ENCODE measurements at regions not wholly inside any gene's neighbourhood (a gene's known extent, or its start where the extent isn't known, plus 50 kb on each side); places are given as distances from the start of the nearest gene placed in this dataset.

GRCh38 chr9:81393985-81394811 lies 295.1 kb downstream of the TLE1 start:
- peak overlapping the region; percentile 43 to 64 (median 48) for H3K27ac ChIP-seq
- H3K4me3 ChIP-seq = no peak overlapping the region
- intact Hi-C loops (cut with DNase I; ENCODE audit: low total_unique reads) (loop anchor here (10.0 kb wide), 1 partner anchor 291 kb away; the partner anchor contains the start of gene TLE1), in situ Hi-C loops (cut with MboI; ENCODE audit: low pct_ligation_motif_present in 1 of 4, low pct_unique_long_range_greater_than_20kb in 1 of 4, low sequenced_read_pairs in 3 of 4) (loop anchor here in 1 of 4 donors (25.0 kb wide), 1 partner anchor 218 kb away; no protein-coding TSS in a partner anchor)
- H3K9me3 ChIP-seq = no peaks in the 10 kb centered on the region
- DNase-seq = no peak
- no peak for TF ChIP-seq EP300 (IDR thresholded peaks at IDR 0.05; ENCODE audit: low read depth)
- TF ChIP-seq CTCF (IDR thresholded peaks at IDR 0.05) = no peak
- no peak for TF ChIP-seq POLR2A (IDR thresholded peaks at IDR 0.05)
- TF ChIP-seq POLR2AphosphoS5 (IDR thresholded peaks at IDR 0.05) = no peak
- no peaks in the 10 kb centered on the region for H3K27me3 ChIP-seq
- peaks cover 0 to 27% (median 0%) of the 10 kb centered on the region in 4 donors for H3K4me1 ChIP-seq
- no peaks in the 10 kb centered on the region for H3K36me3 ChIP-seq
- 40 to 41% methylated on average over 6 of the region's 6 CpGs for WGBS, 2 donors (ENCODE audit: low coverage in 1 of 2)

- H3K9me3 ChIP-seq = no peaks in the 10 kb centered on the region
- no peak overlapping the region for H3K4me3 ChIP-seq
- intact Hi-C loops (cut with DNase I; ENCODE audit: low total_unique reads) (loop anchor here (10.0 kb wide), 1 partner anchor 293 kb away; the partner anchor contains the start of gene TLE1), in situ Hi-C loops (cut with MboI; ENCODE audit: low pct_ligation_motif_present in 1 of 4, low pct_unique_long_range_greater_than_20kb in 1 of 4, low sequenced_read_pairs in 3 of 4) (loop anchor here in 1 of 4 donors (25.0 kb wide), 1 partner anchor 221 kb away; no protein-coding TSS in a partner anchor)
- H3K27ac ChIP-seq = no peak overlapping the region
- H3K27me3 ChIP-seq = no peaks in the 10 kb centered on the region
- TF ChIP-seq POLR2A (IDR thresholded peaks at IDR 0.05) (no peak), CTCF (IDR thresholded peaks at IDR 0.05) (no peak), POLR2AphosphoS5 (IDR thresholded peaks at IDR 0.05) (no peak), EP300 (IDR thresholded peaks at IDR 0.05; ENCODE audit: low read depth) (no peak)
- WGBS, 2 donors (ENCODE audit: low coverage in 1 of 2) = 80 to 87% methylated on average over 1 to 2 of the region's 2 CpGs
- no peak for DNase-seq
- H3K4me1 ChIP-seq = peaks cover 0 to 20% (median 0%) of the 10 kb centered on the region in 4 donors
- H3K36me3 ChIP-seq = no peaks in the 10 kb centered on the region
These were observed 297.9 kb downstream of the TLE1 start for GRCh38 chr9:81391457-81391825.

- Histone ChIP-seq H3K27me3 (no peaks in the 10 kb centered on the region), H3K36me3 (no peaks in the 10 kb centered on the region), H3K9me3 (no peaks in the 10 kb centered on the region), H3K27ac (no peak overlapping the region), H3K4me3 (no peak overlapping the region), H3K4me1 (peaks cover 0 to 19% (median 0%) of the 10 kb centered on the region in 4 donors)
- TF ChIP-seq POLR2A (IDR thresholded peaks at IDR 0.05) (no peak), CTCF (IDR thresholded peaks at IDR 0.05) (no peak), EP300 (IDR thresholded peaks at IDR 0.05; ENCODE audit: low read depth) (no peak), POLR2AphosphoS5 (IDR thresholded peaks at IDR 0.05) (no peak)
- no peak for DNase-seq
- intact Hi-C loops (cut with DNase I; ENCODE audit: low total_unique reads) (loop anchor here (10.0 kb wide), 1 partner anchor 294 kb away; the partner anchor contains the start of gene TLE1), in situ Hi-C loops (cut with MboI; ENCODE audit: low pct_ligation_motif_present in 1 of 4, low pct_unique_long_range_greater_than_20kb in 1 of 4, low sequenced_read_pairs in 3 of 4) (loop anchor here in 1 of 4 donors (25.0 kb wide), 1 partner anchor 221 kb away; no protein-coding TSS in a partner anchor)
- 88% methylated on average over 4 of the region's 4 CpGs; no CpG with 5 or more reads in 1 of the 2 donors for WGBS, 2 donors (ENCODE audit: low coverage in 1 of 2)
These were observed 298.4 kb downstream of the TLE1 start for GRCh38 chr9:81390792-81391456.

GRCh38 chr9:81389569-81389993 lies 299.8 kb downstream of the TLE1 start:
- DNase-seq = peak; percentile 11
- Histone ChIP-seq H3K9me3 (no peaks in the 10 kb centered on the region), H3K4me1 (peaks cover 0 to 11% (median 0%) of the 10 kb centered on the region in 4 donors), H3K36me3 (no peaks in the 10 kb centered on the region), H3K27ac (no peak overlapping the region), H3K27me3 (no peaks in the 10 kb centered on the region), H3K4me3 (no peak overlapping the region)
- TF ChIP-seq POLR2A (IDR thresholded peaks at IDR 0.05) (no peak), POLR2AphosphoS5 (IDR thresholded peaks at IDR 0.05) (peak in 2 of 3 donors; percentile 15 to 36)
- in situ Hi-C loops (cut with MboI; ENCODE audit: low pct_ligation_motif_present in 1 of 4, low pct_unique_long_range_greater_than_20kb in 1 of 4, low sequenced_read_pairs in 3 of 4) (loop anchor here in 1 of 4 donors (25.0 kb wide), 1 partner anchor 223 kb away; no protein-coding TSS in a partner anchor), intact Hi-C loops (cut with DNase I; ENCODE audit: low total_unique reads) (no loop called here)
- 60 to 76% methylated on average over 3 to 6 of the region's 6 CpGs for WGBS, 2 donors (ENCODE audit: low coverage in 1 of 2)

All from transverse colon (tissue), 4 donors.